Stimulated activated CD4-positive, alpha-beta T cell treated with anti-CD3 and anti-CD28 coated beads, Interleukin-1b, Interleukin-23, amount 100 ng/mL, for 4 hours (primary cell): ENCODE measurements at regions not wholly inside any gene's neighbourhood (a gene's known extent, or its start where the extent isn't known, plus 50 kb on each side); places are given as distances from the start of the nearest gene placed in this dataset.
"Not testable (repeated sequence)": the region's sequence is repeated elsewhere in the genome, so short reads cannot be mapped to it uniquely, and the experiment has no call there.

Experiments used
- DNase-seq, 2 donors: peaks; one replicate each; pipeline ENCODE4 v3.0.0-alpha.2; 2020; ENCODE audit warnings: low read depth in 2 of 2

- DNase-seq = no peak
Observed at GRCh38 chr6:1445650-1446330, 56.4 kb downstream of the FOXF2 start.

- no peak for DNase-seq
Observed at GRCh38 chr6:1449896-1450295, 60.5 kb downstream of the FOXF2 start.

- no peak for DNase-seq
Observed at GRCh38 chr6:1453024-1453423, 63.6 kb downstream of the FOXF2 start.

- not testable (repeated sequence) for DNase-seq
Observed at GRCh38 chr6:1456816-1457215, 67.4 kb downstream of the FOXF2 start.

- DNase-seq = no peak
Observed at GRCh38 chr6:1461207-1461606, 71.8 kb downstream of the FOXF2 start.

GRCh38 chr6:1461736-1462135 lies 72.4 kb downstream of the FOXF2 start:
- no peak for DNase-seq

GRCh38 chr6:1463275-1463674 lies 73.9 kb downstream of the FOXF2 start:
- no peak for DNase-seq

GRCh38 chr6:1463751-1464426 lies 74.5 kb downstream of the FOXF2 start:
- DNase-seq = no peak

GRCh38 chr6:1464781-1465370 lies 75.5 kb downstream of the FOXF2 start:
- DNase-seq = no peak

GRCh38 chr6:1468126-1468525 lies 78.8 kb downstream of the FOXF2 start:
- DNase-seq = no peak

GRCh38 chr6:1470040-1470439 lies 80.7 kb downstream of the FOXF2 start:
- no peak for DNase-seq

- DNase-seq = no peak
Observed at GRCh38 chr6:1472643-1473042, 83.3 kb downstream of the FOXF2 start.

- no peak for DNase-seq
Observed at GRCh38 chr6:1473166-1473565, 83.8 kb downstream of the FOXF2 start.

- DNase-seq = no peak
Observed at GRCh38 chr6:1473598-1473997, 84.2 kb downstream of the FOXF2 start.

- no peak for DNase-seq
Observed at GRCh38 chr6:1474205-1474604, 84.8 kb downstream of the FOXF2 start.

GRCh38 chr6:1475174-1475573 lies 85.8 kb downstream of the FOXF2 start:
- DNase-seq = no peak

- no peak for DNase-seq
Observed at GRCh38 chr6:1477432-1478090, 88.2 kb downstream of the FOXF2 start.

GRCh38 chr6:1478163-1478826 lies 88.9 kb downstream of the FOXF2 start:
- DNase-seq = not testable (repeated sequence)

GRCh38 chr6:1479095-1479494 lies 89.7 kb downstream of the FOXF2 start:
- no peak for DNase-seq

GRCh38 chr6:1479601-1480221 lies 90.3 kb downstream of the FOXF2 start:
- no peak for DNase-seq

GRCh38 chr6:1481286-1481685 lies 91.9 kb downstream of the FOXF2 start:
- DNase-seq = no peak
